OCI-LY1 (cell line): ENCODE measurements at regions not wholly inside any gene's neighbourhood (a gene's known extent, or its start where the extent isn't known, plus 50 kb on each side); places are given as distances from the start of the nearest gene placed in this dataset.
A peak's percentile ranks its signal among the peaks of the same experiment; 100 is the strongest.

Source experiments
- H2AFZ ChIP-seq: fragments of 200-600 bp; sonication (generic), shearing (Covaris generic); 2 replicates; pipeline ENCODE4 v1.6.0; 2014; ENCODE audit warnings: antibody characterized with exemption, mild to moderate bottlenecking, low read length
- H3F3A ChIP-seq: fragments of 200-600 bp; sonication (generic), shearing (Covaris generic); 2 replicates; pipeline ENCODE4 v1.6.0; 2014; ENCODE audit warnings: mild to moderate bottlenecking, antibody characterized with exemption, low read length, moderate library complexity; ENCODE audit not compliant: insufficient read depth
- H3K27ac ChIP-seq: fragments of 200-600 bp; sonication (generic); 2 replicates; pipeline ENCODE4 v1.5.1; 2014; ENCODE audit warnings: low read length, mixed run types, mild to moderate bottlenecking, low read depth; ENCODE audit not compliant: poor library complexity, severe bottlenecking
- H3K27me3 ChIP-seq: fragments of 200-600 bp; sonication (generic); 2 replicates; pipeline ENCODE4 v1.6.0; 2014; ENCODE audit warnings: antibody characterized with exemption, mild to moderate bottlenecking, low read length, moderate library complexity; ENCODE audit not compliant: insufficient read depth
- H3K36me3 ChIP-seq: fragments of 200-600 bp; sonication (generic); 2 replicates; pipeline ENCODE4 v1.6.1; 2014; ENCODE audit warnings: mild to moderate bottlenecking, antibody characterized with exemption, low read length, moderate library complexity, mixed read lengths; ENCODE audit not compliant: insufficient read depth
- H3K4me1 ChIP-seq: fragments of 200-600 bp; sonication (generic); 2 replicates; pipeline ENCODE4 v1.5.1; 2014; ENCODE audit warnings: mild to moderate bottlenecking, low read length, moderate library complexity; ENCODE audit not compliant: insufficient read depth, severe bottlenecking
- H3K4me2 ChIP-seq: fragments of 200-600 bp; sonication (generic), shearing (Covaris generic); 2 replicates; pipeline ENCODE4 v1.6.1; 2014; ENCODE audit warnings: low read length
- H3K4me3 ChIP-seq: fragments of 200-600 bp; sonication (generic); 2 replicates; pipeline ENCODE4 v1.5.1; 2014; ENCODE audit warnings: low read length, low read depth, mild to moderate bottlenecking, mixed read lengths; ENCODE audit not compliant: poor library complexity, severe bottlenecking
- H3K79me2 ChIP-seq: fragments of 200-600 bp; shearing (Covaris generic); 2 replicates; pipeline ENCODE4 v1.6.1; 2016; ENCODE audit warnings: mixed run types, low read length, mixed read lengths; ENCODE audit not compliant: insufficient read depth
- H3K9ac ChIP-seq: fragments of 200-600 bp; sonication (generic), shearing (Covaris generic); 2 replicates; pipeline ENCODE4 v1.6.1; 2014; ENCODE audit warnings: mild to moderate bottlenecking, low read length, mixed read lengths
- H3K9me2 ChIP-seq: fragments of 200-600 bp; sonication (generic), shearing (Covaris generic); 2 replicates; pipeline ENCODE4 v1.6.1; 2014; ENCODE audit warnings: low read depth, mild to moderate bottlenecking, low read length, mixed read lengths
- H3K9me3 ChIP-seq: fragments of 200-600 bp; shearing (Covaris generic); 2 replicates; pipeline ENCODE4 v1.6.1; 2014; ENCODE audit warnings: low read length, mixed read lengths
- H4K20me1 ChIP-seq: fragments of 200-600 bp; sonication (generic), shearing (Covaris generic); 2 replicates; pipeline ENCODE4 v1.6.0; 2016; ENCODE audit warnings: mild to moderate bottlenecking, low read length; ENCODE audit not compliant: insufficient read depth
- CTCF ChIP-seq: fragments of 200-600 bp; sonication (generic), shearing (Covaris generic); IDR thresholded peaks from 2 replicates; pipeline ENCODE4 v1.5.1; 2017; ENCODE audit warnings: mild to moderate bottlenecking, antibody characterized with exemption, low read length, moderate library complexity, mixed read lengths
- EZH2 ChIP-seq: fragments of 200-600 bp; sonication (generic), shearing (Covaris generic); IDR thresholded peaks from 2 replicates; pipeline ENCODE4 v1.8.0; 2017; ENCODE audit warnings: borderline replicate concordance, mixed run types, mild to moderate bottlenecking, antibody characterized with exemption, low read length, moderate library complexity, mixed read lengths

GRCh38 chr5:81838307-81838906, 87.5 kb upstream of the SSBP2 start:
- H3K9me2 ChIP-seq, result no peaks in the 10 kb centered on the region
- no peaks in the 10 kb centered on the region for H3K9me3 ChIP-seq
- H3K4me2 ChIP-seq, result no peak overlapping the region
- peaks cover 9% of the 10 kb centered on the region for H3K4me1 ChIP-seq
- H3F3A ChIP-seq, result no peaks in the 10 kb centered on the region
- no peak overlapping the region for H3K27ac ChIP-seq
- H3K4me3 ChIP-seq, result no peak overlapping the region
- H4K20me1 ChIP-seq, result no peaks in the 10 kb centered on the region
- H2AFZ ChIP-seq, result no peak overlapping the region
- TF ChIP-seq EZH2, result no peak
- peak; percentile 71 for TF ChIP-seq CTCF
- no peak overlapping the region for H3K9ac ChIP-seq
- H3K79me2 ChIP-seq, result no peaks in the 10 kb centered on the region
- no peaks in the 10 kb centered on the region for H3K27me3 ChIP-seq
- H3K36me3 ChIP-seq, result no peaks in the 10 kb centered on the region

- Histone ChIP-seq H3K9me3 (no peaks in the 10 kb centered on the region), H3K9ac (no peak overlapping the region), H3F3A (no peaks in the 10 kb centered on the region), H3K4me1 (peaks cover 7% of the 10 kb centered on the region), H4K20me1 (no peaks in the 10 kb centered on the region), H3K36me3 (no peaks in the 10 kb centered on the region), H3K79me2 (no peaks in the 10 kb centered on the region), H3K9me2 (no peaks in the 10 kb centered on the region), H3K4me3 (no peak overlapping the region), H3K27me3 (no peaks in the 10 kb centered on the region), H3K27ac (no peak overlapping the region), H3K4me2 (no peak overlapping the region), H2AFZ (no peak overlapping the region; the same call in 1 of the 2 replicates)
- no peak for TF ChIP-seq CTCF
- no peak for TF ChIP-seq EZH2
These were observed 86.9 kb upstream of the SSBP2 start for GRCh38 chr5:81837667-81838306.

- no peak for TF ChIP-seq EZH2
- no peak for TF ChIP-seq CTCF
- H3K4me2 ChIP-seq, result no peak overlapping the region
- H3K9me3 ChIP-seq, result no peaks in the 10 kb centered on the region
- H4K20me1 ChIP-seq, result no peaks in the 10 kb centered on the region
- H3K79me2 ChIP-seq, result no peaks in the 10 kb centered on the region
- no peak overlapping the region for H3K4me3 ChIP-seq
- H3K27ac ChIP-seq, result no peak overlapping the region
- no peak overlapping the region for H3K9ac ChIP-seq
- no peak overlapping the region for H2AFZ ChIP-seq
- no peaks in the 10 kb centered on the region for H3K27me3 ChIP-seq
- peaks cover 8% of the 10 kb centered on the region for H3K4me1 ChIP-seq
- H3K9me2 ChIP-seq, result no peaks in the 10 kb centered on the region
- H3K36me3 ChIP-seq, result no peaks in the 10 kb centered on the region
- no peaks in the 10 kb centered on the region for H3F3A ChIP-seq
These were observed 85.0 kb upstream of the SSBP2 start for GRCh38 chr5:81835814-81836367.
